ENCODE measurements at regions not wholly inside any gene's neighbourhood (a gene's known extent, or its start where the extent isn't known, plus 50 kb on each side); places are given as distances from the start of the nearest gene placed in this dataset.
"Not testable (repeated sequence)": the region's sequence is repeated elsewhere in the genome, so short reads cannot be mapped to it uniquely, and the experiment has no call there.

DNA sequence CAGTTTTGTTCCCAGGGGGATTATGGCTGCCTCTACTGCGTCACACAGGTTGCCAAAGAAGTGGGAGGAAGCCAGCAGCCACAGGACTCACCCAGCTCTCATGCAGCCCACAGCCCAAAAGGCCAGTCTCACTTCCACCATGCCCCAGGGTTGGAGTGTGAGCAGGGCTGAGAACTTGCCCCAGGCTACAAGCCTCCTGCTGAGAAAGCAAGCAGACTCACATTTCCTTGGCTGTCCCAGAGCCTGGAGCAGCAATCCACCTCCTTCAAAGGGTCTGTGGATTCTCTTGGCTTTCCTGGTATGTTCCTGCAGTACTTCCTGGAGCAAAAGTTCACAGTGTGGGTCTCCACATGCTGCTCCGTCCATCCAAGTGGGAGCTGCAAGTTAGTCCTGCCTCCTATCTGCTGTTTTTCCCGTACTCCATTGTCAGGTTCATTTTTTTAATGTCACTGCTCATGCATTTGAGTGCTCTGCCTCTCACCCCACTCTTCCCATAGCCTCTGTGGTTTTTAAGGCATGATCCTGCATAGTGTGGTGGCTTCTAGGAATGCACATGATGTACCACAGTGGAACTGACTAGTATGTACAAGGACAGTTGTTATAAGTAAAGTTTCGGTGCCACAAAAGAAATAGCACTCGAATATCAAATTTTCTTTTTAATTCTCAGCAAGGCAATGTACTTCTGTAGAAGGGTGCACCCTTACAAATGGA, 56.2 kb upstream of the ARHGEF7 start:
- Histone ChIP-seq H3K36me3 (no peaks in the 10 kb centered on the region), H3K4me3 (no peak overlapping the region), H3K27me3 (peaks cover 0 to 10% (median 0%) of the 10 kb centered on the region in 4 donors), H3K4me1 (no peaks in the 10 kb centered on the region), H3K9me3 (no peaks in the 10 kb centered on the region), H3K27ac (replicated peaks in 1 of 4) (no peak overlapping the region)
- peak; percentile 47 for DNase-seq (ENCODE audit: extremely low spot score)
- WGBS, result 74% methylated on average over 4 of the region's 5 CpGs
- intact Hi-C loops (cut with DNase I), result no loop called here
- no peak for TF ChIP-seq POLR2A (IDR thresholded peaks at IDR 0.05; ENCODE audit: low read depth)
- TF ChIP-seq EP300 (IDR thresholded peaks at IDR 0.05), result no peak
- TF ChIP-seq, protein P1, sequence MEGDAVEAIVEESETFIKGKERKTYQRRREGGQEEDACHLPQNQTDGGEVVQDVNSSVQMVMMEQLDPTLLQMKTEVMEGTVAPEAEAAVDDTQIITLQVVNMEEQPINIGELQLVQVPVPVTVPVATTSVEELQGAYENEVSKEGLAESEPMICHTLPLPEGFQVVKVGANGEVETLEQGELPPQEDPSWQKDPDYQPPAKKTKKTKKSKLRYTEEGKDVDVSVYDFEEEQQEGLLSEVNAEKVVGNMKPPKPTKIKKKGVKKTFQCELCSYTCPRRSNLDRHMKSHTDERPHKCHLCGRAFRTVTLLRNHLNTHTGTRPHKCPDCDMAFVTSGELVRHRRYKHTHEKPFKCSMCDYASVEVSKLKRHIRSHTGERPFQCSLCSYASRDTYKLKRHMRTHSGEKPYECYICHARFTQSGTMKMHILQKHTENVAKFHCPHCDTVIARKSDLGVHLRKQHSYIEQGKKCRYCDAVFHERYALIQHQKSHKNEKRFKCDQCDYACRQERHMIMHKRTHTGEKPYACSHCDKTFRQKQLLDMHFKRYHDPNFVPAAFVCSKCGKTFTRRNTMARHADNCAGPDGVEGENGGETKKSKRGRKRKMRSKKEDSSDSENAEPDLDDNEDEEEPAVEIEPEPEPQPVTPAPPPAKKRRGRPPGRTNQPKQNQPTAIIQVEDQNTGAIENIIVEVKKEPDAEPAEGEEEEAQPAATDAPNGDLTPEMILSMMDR (IDR thresholded peaks at IDR 0.05), result no peak
- TF ChIP-seq POLR2AphosphoS5 (IDR thresholded peaks at IDR 0.05), result no peak

DNA sequence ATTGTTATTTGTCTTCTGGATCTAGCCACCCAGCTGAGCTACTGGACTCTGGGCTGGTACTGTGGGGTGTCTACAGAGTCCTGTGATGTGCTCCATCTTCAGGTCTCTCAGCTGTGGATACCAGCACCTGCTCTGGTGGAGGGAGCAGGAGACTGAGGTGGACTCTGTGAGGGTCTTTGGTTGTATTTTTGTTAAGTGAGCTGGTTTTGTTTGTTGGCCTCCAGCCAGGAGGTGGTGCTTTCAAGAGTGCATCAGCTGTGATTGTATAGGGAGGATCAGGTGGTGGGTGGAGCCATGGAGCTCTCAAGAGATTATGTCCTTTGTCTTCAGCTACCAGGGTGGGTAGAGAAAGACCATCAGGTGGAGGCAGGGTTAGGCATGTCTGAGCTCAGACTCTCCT, 56.8 kb upstream of the ARHGEF7 start:
- H3K4me3 ChIP-seq; H3K4me1 ChIP-seq; H3K27ac ChIP-seq (replicated peaks in 1 of 4); H3K9me3 ChIP-seq; intact Hi-C loops (cut with DNase I); H3K36me3 ChIP-seq: not testable (repeated sequence)
- DNase-seq (ENCODE audit: extremely low spot score), result peak; percentile 60
- peaks cover 0 to 10% (median 0%) of the 10 kb centered on the region in 4 donors for H3K27me3 ChIP-seq

DNA sequence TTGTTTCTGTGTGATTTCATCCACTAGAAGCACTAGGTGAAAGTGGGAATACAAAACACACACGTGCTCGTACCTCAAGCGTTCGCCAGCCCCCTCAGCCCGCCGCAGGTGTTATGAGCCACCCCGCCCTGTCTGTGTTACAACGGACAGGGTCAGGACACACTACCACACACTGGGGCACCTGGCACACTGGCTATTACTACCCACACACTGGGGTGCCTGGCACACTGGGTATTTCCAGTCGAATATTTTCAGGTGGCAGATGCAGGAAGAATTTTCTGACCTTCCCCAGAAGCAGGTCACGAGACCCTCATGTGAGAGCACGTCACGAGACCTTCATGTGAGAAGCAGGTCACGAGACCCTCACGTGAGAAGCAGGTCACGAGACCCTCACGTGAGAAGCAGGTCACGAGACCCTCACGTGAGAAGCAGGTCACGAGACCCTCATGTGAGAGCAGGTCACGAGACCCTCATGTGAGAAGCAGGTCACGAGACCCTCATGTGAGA, 63.3 kb upstream of the ARHGEF7 start:
- 88% methylated on average over 17 of the region's 21 CpGs for WGBS
- not testable (repeated sequence) for H3K4me1 ChIP-seq; H3K27me3 ChIP-seq; H3K4me3 ChIP-seq; H3K36me3 ChIP-seq; H3K9me3 ChIP-seq; H3K27ac ChIP-seq (replicated peaks in 1 of 4)
- intact Hi-C loops (cut with DNase I), result loop anchor here (5.0 kb wide), 2 partner anchors 109 to 129 kb away; no protein-coding TSS in a partner anchor
- DNase-seq (ENCODE audit: extremely low spot score), result peak; percentile 45

DNA sequence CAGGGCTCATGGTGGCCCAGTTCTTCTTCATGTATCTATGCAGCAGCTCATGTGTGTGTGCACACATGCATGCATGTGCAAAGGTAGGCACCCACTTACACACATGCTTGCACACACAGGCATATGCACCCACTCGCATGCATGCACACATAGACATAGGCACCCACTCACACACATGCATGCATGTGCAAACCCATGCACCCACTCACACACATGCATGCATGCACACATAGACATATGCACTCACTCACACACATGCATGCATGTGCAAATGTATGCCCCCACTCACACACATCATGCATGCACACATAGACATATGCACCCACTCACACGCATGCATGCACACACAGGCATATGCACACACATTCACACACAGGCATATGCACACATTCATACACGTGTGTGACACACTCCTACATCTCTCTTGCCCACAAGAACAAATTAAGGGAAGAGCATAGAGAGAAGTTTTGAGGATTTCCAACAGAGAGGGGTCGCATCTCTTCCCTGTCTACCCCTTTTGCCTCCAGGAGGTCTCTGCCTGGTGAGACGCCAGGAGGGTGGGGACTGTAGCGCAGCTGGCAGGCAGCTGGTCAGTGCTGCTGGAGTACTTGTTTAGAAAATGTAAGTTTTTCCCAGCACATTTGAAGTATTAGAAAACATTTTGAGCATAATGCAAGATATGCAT, 63.9 kb upstream of the ARHGEF7 start:
- H3K27me3 ChIP-seq, result no peaks in the 10 kb centered on the region
- TF ChIP-seq POLR2A (IDR thresholded peaks at IDR 0.05; ENCODE audit: low read depth) (no peak), EP300 (IDR thresholded peaks at IDR 0.05) (no peak), POLR2AphosphoS5 (IDR thresholded peaks at IDR 0.05) (no peak)
- TF ChIP-seq, protein P1 (IDR thresholded peaks at IDR 0.05), result no peak
- WGBS, result 72% methylated on average over 6 of the region's 6 CpGs
- DNase-seq (ENCODE audit: extremely low spot score), result peak; percentile 45
- H3K4me1 ChIP-seq, result peaks cover 6 to 14% (median 10%) of the 10 kb centered on the region in 4 donors
- no peak overlapping the region for H3K27ac ChIP-seq (replicated peaks in 1 of 4)
- no peak overlapping the region for H3K4me3 ChIP-seq
- intact Hi-C loops (cut with DNase I), result loop anchor here (5.0 kb wide), 2 partner anchors 109 to 129 kb away; no protein-coding TSS in a partner anchor
- no peaks in the 10 kb centered on the region for H3K9me3 ChIP-seq
- no peaks in the 10 kb centered on the region for H3K36me3 ChIP-seq

DNA sequence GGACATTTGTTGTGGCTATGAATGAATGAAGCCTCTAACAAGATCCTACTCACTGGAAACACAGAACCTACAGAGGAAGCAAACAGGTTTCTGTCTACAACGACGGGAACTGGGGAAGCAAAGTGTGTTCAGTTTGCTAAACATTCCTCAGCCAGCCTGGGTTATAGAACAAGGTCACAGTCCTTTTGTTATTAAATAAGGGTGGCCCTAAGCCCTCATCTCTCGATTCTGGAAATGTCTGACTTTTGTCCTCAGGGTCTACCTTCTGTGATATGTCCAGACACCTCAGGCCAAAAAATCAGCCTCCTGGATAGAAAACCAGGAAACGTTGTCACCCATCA, 64.6 kb upstream of the ARHGEF7 start:
- Histone ChIP-seq H3K36me3 (no peaks in the 10 kb centered on the region), H3K27me3 (no peaks in the 10 kb centered on the region), H3K4me1 (peaks cover 6 to 14% (median 10%) of the 10 kb centered on the region in 4 donors), H3K4me3 (no peak overlapping the region), H3K9me3 (no peaks in the 10 kb centered on the region), H3K27ac (replicated peaks in 1 of 4) (no peak overlapping the region)
- 35% methylated on average over 4 of the region's 4 CpGs for WGBS
- DNase-seq (ENCODE audit: extremely low spot score), result peak; percentile 29
- no peak for TF ChIP-seq POLR2A (IDR thresholded peaks at IDR 0.05; ENCODE audit: low read depth)
- TF ChIP-seq EP300 (IDR thresholded peaks at IDR 0.05), result no peak
- no peak for TF ChIP-seq POLR2AphosphoS5 (IDR thresholded peaks at IDR 0.05)
- TF ChIP-seq, protein P1 (IDR thresholded peaks at IDR 0.05), result no peak
- intact Hi-C loops (cut with DNase I), result loop anchor here (5.0 kb wide), 2 partner anchors 108 to 128 kb away; no protein-coding TSS in a partner anchor
